22Rv1 (cell line): ENCODE measurements at regions not wholly inside any gene's neighbourhood (a gene's known extent, or its start where the extent isn't known, plus 50 kb on each side); places are given as distances from the start of the nearest gene placed in this dataset.

ENCODE experiments used
- ZFX ChIP-seq: fragments of 450-650 bp; IDR thresholded peaks from 2 replicates; pipeline ENCODE4 v1.6.1; 2017; ENCODE audit warnings: antibody characterized with exemption, borderline replicate concordance
- TF ChIP-seq, protein P1 (sequence below): fragments of 450-650 bp; IDR thresholded peaks from 2 replicates; pipeline ENCODE4 v1.5.1; 2017; ENCODE audit warnings: mild to moderate bottlenecking

DNA sequence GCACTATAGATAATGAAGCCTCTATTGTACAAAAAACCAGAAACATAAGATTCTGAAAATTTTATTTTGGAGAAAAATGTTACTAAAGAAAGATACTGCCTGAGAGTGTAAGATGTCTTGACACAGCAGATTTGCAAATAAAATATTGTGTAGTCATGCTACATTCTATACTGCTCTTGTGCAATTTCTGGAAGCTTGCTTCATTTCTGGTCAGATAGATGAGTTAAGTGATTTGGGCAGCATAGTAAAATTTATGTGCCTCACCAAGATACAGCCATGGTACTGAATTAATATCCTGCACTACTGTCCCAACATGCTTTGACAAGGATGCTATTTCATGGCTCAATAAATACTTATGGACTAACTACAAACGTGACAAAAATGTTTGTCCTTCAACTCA is 55.1 kb upstream of the STARD13 start:
- TF ChIP-seq, protein P1, sequence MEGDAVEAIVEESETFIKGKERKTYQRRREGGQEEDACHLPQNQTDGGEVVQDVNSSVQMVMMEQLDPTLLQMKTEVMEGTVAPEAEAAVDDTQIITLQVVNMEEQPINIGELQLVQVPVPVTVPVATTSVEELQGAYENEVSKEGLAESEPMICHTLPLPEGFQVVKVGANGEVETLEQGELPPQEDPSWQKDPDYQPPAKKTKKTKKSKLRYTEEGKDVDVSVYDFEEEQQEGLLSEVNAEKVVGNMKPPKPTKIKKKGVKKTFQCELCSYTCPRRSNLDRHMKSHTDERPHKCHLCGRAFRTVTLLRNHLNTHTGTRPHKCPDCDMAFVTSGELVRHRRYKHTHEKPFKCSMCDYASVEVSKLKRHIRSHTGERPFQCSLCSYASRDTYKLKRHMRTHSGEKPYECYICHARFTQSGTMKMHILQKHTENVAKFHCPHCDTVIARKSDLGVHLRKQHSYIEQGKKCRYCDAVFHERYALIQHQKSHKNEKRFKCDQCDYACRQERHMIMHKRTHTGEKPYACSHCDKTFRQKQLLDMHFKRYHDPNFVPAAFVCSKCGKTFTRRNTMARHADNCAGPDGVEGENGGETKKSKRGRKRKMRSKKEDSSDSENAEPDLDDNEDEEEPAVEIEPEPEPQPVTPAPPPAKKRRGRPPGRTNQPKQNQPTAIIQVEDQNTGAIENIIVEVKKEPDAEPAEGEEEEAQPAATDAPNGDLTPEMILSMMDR = no peak
- no peak for TF ChIP-seq ZFX
